NCI-H1930 (cell line): ENCODE measurements at regions not wholly inside any gene's neighbourhood (a gene's known extent, or its start where the extent isn't known, plus 50 kb on each side); places are given as distances from the start of the nearest gene placed in this dataset.
A peak's percentile ranks its signal among the peaks of the same experiment; 100 is the strongest.

Experiments used
- DNase-seq, 2 experiments: peaks; one replicate each; lab custom pipeline; 2025; lab: John Stamatoyannopoulos, UW

DNA sequence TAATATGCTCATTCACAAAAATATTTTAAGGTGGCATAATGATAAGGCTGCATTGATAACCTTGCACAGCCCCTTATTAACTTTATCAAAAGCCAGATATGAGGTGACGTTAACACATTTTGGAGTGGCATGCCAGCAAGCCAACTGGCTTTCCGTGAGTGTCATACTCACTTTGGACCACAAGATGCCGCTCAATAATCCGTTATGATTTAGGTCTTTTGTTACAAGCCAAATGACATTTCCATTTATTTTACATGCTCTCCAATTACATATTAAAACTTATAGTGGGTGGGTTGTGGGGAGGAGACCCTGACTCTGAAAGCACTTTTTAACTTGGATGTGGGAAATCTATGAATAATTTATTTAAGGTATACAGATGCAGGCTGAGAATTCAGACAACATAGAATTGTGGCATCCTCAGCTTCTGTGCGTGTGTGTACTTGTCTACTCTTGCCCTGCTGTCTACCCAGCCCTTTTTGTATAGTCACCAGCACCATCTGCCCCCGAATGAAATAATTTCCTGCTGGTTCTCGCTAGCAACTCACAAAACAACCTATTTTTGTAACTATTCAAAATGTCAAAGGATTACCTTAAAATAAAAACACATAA is 305.1 kb downstream of the PSAT1 start:
- DNase-seq = peak; percentile 15 to 47

DNA sequence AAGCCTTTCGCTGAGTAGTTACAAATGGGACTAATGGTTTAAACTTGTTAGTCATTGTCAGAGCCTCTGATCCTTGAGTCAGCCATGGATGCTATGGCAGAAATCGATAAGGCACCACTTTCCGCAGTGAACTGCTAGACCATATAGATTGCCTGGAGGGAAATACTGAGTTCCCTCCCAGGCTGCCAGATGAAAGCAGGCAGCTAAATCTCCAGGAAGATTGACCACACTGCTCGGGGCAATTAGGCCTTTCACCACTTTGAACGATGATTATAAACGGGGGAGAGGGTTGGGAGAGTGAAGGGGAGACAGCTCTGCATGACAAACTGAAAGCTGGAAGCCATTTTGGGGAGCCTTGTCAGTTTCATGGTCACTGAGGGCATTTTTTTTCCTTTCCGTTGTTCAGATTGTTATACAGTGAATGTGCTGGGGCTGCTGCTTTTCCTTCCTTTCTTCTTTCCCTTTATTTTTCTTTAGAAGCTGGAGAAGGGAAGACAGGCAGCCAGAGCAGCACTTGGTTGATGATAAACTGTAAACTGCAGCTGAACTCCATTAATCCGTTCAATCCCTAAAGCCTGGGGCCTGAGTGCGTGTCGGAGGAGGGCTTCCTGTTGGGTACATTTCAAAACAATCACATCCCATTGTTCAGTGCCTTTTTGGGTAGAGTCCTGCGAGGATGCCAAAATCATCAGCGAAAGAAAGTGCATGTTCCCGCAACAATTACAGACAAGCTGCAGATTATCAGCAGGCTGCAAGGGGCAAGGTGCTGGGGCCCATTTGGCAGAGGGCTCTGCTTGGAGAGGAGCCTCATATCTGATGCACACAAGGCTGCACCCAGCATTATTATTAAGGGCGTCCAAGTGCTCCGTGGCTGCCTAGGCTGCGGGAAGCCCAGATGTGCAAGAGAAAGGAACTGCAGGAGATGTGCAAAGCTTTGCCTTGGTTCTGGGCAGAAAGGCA is 308.4 kb downstream of the PSAT1 start:
- no peak for DNase-seq

DNA sequence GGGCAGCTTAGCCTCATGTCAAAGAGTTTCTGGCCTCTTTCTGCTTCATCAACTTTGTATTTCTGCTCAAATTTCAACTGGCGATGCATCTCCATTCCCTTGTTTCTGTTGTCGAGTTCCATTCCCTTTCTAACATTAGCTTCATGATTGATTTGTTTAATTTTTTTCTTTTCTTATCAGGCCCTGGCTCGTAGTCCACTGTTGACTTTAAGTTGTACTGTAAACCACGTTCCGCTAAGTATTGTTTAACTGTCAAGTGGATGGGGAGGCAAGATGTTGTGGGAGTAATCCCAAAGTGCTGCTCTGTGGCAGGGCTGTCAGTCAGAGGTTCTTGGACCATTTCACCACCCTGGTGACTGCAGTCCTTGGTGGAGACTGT is 309.1 kb downstream of the PSAT1 start:
- no peak for DNase-seq

DNA sequence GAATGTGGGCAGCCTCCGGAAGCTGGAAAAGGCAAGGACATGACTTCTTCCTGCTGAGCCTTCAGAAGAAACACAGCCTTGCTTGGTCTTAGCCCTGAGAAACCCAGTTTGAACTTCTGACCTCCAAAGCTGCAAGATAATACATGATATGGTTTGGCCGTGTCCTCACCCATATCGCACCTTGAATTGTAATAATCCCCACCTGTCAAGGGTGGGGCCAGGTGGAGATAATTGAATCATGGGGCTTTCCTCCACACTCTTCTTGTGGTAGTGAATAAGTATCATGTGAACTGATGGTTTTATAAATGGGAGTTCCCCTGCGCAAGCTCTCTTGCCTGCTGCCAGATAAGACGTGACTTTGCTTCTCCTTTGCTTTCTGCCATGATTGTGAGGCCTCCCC is 310.9 kb downstream of the PSAT1 start:
- DNase-seq = no peak

DNA sequence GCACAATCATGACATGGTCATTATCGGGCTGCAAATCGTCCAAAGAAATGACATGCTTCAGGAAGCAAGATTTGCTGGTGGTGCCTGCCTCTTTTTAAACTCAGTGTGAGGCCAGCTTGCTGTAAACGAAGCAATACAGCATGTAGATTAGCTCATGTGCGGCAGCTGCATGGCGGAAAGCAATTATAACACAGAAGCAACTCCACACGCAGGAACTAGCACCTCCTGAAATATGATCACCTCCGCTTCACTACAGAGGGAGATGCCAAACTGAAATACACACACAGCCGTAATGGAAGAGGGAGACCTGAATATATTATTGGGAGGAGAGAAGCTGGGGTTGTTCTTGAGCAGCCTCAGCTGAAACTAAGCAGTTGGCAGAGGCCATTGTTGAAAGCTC is 312.5 kb downstream of the PSAT1 start:
- DNase-seq = no peak

DNA sequence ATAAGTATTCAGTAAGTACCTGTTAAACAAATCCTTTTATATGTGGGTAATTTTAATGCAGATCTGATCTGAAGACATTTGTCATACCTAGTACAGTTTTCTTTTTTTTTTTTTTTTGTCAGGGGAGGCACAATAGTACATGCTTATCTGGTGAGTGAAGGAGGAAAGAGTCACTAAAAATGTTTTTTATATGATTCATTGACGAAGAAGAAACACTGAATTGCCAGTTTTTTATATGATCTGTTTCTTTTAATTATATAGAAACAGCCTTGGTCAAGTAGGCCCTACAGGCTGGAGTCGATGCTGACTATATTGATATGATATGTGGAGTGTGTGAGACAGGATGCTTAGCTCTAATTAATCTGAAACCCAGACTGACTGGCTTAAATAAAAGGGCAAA is 315.2 kb downstream of the PSAT1 start:
- no peak for DNase-seq

DNA sequence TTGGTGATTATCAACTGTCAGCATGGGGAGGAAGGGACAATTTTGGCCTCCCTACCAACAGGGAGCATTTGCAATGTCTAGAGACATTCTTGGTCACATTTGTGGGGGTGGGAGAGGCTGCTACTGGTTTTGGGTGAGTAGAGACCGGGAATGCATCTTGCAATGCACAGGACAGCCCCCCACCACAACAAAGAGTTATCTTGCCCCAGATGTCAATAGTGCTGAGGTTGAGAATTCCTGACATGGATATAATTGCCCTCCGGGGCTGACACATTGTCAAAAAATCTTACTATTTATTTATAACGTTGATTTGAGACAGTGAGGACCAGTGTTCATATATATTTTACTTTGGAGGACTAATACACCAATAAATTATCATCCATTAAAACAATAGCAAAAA is 316.1 kb downstream of the PSAT1 start:
- no peak for DNase-seq

DNA sequence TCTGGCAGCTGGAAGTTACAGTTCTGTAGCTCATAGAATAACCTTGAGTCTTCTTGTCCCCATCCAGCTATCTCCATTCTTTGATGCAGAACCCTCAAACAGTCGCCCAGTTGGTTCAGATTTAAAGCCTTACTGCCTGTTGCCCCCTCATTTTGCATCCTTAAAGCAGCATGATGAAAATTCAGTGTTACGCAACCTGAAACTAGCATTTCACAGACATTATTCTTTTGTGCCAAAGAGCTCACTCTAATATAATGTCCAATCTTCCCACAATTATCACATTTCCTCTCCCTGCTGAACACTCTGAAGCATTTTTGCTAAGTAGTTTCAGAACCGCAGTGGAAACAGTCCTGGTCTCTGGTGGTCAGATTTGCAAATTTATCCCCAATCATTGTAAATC is 318.0 kb downstream of the PSAT1 start:
- no peak for DNase-seq

DNA sequence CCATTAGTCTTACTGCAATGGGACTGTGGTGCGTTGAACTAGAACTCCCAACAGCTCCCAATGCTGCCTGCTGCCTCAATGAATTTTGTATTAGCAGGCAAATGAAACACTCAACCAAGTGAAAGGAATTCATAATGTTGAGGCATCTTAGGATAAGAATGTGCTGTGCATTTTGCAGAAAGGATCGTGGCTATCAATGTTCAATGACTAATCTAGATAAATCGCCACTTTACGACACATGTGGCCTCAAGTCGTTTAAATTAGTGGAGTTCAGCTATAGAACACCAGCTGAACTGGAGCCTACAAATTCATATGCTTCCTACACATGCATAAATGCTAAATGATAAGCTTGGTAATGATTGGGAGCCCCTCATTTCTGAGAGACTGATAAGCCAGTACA is 318.4 kb downstream of the PSAT1 start:
- DNase-seq = no peak

DNA sequence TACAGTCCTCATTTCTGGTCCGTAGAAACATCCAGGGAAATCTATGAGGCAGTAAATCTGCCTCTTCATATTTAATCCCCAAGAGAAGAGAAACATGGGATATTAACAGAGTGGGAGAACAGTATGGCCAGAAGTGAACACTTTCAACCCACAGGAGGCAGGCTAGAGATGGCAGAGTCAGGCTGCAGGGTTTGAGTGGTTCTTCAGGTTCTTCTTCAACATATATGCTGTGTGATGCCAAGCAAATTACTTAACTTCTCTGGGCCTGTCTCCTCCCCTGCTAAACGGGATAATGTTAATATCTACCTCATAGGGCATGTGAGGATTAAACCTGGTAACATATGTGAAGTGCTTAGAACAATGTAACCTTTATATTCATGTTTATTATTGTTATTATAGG is 321.8 kb downstream of the PSAT1 start:
- DNase-seq = no peak

DNA sequence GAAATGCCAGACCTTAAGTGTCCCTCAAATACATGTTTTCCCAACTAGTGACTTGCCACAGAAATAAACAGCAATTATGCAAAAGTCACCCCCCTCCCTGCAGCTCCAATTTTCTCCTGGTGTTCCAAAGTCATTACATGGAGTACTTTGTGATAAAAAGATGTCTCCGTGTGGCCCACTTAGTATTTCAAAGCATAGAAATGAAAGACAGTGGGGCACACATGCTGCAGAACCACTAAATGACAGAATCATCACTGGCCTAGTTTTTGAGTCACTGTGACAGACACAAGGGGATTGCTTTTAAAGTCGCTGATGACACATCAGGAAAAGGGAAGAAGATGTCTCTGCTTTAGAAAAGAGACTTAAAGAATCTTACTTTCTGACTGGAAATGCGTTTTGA is 323.4 kb downstream of the PSAT1 start:
- no peak for DNase-seq

DNA sequence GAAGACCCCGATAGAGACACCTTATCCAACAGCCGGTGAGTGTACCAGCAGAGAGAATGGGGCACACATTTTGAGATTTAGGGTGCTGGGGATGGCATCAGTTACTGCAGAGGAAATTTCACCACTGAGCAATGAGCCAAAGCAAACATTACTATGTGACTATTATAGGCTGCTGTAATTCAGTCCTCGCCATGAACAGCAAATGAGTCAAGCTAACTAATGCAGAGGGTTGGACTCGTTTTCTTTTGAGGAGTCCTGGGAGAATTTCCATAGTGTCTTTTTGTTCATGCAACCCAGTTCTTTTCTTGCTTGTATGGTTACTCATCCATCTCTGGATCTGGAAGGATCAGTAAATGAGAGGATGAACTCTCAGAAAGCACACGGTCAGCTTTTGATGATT is 323.8 kb downstream of the PSAT1 start:
- DNase-seq = no peak

DNA sequence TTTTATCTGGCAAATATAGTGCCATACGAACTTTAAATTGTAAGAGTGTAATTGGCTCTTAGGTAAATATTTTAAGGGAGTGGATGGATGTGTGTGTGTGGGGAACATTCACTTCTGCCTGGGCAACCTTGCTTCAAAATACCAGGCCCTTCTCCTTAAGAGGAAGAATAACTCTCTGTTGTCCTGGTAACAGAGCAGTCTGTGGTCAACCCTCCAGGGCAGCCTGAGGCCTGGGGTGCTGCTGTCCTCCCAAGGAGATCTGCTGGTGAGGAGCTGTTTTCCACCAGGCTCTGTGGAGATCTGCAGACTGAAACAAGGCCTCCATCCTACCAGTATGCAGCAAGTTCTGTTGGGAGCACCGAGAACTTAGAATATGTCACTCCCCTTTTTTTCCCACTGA is 325.2 kb downstream of the PSAT1 start:
- DNase-seq = no peak

DNA sequence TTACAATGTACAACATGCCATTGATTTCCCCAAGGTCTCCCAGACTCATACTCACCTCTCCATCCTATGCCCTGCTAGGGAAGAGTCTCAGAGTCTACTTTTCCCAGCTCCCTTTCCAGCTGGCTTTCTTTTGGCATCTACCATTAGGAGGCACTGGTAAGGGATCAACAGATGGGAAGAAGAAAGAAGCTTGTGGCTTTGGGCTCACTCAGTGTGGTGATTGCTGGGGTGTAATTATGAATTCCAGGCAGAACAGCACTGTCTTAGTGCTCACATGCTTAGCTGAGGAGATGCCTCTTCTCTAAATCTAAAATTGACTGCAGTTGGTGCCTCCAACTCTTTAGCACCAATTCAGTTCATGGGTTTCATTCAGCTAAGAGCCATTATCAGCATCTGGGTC is 330.0 kb downstream of the PSAT1 start:
- no peak for DNase-seq

DNA sequence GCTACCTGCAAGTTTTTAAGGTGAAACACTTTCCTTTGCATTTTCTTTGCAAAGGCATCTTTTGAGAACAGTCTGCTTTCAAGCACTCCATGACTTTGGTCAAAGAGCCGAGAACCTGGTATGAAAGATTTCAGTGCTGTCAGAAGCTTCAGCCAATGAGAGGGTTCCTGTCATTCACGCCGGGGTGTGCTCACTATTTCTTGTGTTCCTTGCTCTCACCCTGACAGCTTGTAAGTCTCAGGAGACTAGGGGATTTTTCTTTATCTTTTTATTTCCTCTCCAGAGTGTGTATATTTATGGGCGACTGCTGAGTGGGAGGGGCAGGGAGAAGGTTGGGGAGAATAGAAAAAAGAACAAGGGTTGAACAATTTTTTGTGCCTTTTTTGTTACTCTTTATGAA is 334.0 kb downstream of the PSAT1 start:
- no peak for DNase-seq

DNA sequence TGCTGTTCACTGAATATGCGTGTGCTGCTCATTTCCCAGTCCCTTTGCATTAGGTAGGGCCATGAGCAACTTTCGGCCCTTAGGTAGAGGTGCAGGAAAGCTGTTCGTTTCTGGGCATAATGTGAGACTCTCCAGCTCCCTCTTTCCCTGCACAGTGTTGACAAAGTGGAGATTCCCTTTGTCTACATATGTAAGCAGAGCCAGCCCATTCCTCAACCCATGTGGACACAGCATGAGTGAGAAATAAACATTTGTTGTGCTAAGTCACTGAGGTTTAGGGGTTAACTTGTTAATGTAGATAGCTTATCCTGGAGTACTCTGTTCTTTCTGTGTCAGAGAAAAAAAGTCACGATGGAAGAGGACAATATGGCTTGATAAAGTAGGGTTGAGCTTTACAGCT is 343.8 kb downstream of the PSAT1 start:
- DNase-seq = no peak

DNA sequence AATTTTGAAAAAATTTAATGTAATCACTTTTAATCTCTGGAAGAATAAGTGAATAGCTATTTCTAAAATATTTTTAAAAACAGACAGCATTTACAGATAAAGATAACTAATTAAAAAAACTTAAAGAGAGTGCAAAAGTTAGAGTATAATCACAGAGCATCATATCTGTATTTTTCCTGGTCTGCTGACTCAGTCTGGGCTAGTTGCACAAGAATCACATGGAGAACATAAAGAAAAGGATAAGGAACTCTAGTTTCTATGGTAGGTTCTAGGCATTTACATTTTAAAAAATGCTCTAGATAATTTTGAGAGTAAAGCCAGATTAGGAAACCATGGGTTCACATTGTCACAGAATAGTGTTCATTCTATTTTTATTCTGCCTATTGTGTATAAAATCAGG is 347.4 kb downstream of the PSAT1 start:
- DNase-seq = no peak

DNA sequence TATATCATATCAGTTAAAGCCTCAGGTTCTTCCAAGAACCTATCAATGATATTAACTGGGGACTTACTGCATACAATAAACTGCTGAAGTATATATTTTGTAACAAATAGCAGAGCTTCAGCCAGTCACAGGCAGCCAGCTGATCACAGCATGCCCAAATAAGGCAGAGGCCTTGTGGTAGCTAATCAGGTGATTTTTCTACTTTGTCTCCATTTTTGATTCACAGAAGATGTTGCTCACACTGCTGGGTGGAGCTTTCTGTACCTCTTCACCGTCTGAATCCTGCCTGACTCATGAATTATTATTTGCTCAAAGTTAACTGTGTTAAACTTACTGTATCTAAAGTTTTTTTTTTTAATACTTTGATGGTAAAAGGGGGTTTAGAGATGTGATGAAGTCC is 357.4 kb downstream of the PSAT1 start:
- DNase-seq = no peak

DNA sequence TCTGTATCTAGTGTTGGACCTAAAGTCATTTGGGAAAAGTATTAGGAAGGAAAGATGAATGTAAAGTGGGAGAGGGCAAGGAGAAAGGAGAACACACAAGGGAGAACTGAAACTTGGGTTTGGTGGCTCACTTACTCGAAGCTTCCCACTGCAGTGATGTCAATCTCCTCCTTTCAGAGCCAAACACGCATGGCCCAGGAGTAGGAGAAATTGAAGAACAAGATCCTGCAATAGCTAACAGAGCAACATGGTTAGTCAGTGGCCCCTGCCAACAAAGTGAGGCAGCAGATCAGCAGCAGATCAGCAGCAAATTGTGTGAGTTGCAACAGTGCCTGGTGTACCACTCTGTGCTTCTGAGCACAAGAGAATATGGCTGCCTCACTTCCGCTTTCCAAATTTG is 366.4 kb downstream of the PSAT1 start:
- DNase-seq = no peak

DNA sequence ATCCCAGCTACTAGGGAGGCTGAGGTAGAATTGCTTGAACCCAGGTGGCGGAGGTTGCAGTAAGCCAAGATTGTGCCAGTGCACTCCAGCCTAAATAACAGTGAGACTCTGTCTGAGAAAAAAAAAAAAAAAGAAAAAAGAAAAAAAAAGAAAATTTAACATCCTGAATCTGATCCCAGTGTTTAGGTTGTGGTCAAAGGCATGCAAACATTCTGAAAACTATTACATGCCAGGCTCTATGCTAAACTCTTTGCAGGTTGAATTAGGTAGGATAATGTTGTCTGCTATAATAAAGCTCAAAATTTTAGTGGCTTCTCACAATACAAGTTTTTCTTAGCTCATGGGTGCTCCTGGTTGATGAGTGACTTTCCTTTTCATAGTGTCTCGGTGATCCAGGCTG is 367.4 kb downstream of the PSAT1 start:
- DNase-seq = no peak

DNA sequence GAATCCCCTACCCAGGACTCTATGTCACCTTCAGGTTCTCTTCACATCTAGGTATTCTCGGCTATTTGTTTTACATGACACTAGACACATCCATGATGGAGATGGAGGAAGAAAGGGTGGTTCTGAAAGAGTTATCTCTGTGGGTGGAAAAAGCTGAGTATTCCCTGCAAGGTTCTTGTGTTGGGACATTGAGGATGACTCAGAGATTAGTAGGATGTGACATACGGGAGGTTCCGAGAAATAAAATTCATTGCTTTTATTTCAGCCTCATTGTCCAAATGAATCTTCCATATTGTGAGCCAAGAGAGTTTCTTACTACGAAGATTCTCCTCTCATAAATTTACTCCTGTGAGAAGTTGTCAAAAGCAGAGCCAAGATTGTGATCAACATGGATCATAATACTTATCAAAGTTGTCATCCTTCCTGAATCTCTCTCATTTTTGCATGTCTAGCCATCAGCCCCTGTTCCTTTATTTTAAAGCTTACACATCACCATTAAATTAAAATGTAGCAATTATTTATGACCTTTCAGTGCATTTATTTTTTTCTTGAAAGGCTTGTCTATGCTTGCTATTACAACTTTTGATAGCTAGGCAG is 370.0 kb downstream of the PSAT1 start:
- DNase-seq = no peak

DNA sequence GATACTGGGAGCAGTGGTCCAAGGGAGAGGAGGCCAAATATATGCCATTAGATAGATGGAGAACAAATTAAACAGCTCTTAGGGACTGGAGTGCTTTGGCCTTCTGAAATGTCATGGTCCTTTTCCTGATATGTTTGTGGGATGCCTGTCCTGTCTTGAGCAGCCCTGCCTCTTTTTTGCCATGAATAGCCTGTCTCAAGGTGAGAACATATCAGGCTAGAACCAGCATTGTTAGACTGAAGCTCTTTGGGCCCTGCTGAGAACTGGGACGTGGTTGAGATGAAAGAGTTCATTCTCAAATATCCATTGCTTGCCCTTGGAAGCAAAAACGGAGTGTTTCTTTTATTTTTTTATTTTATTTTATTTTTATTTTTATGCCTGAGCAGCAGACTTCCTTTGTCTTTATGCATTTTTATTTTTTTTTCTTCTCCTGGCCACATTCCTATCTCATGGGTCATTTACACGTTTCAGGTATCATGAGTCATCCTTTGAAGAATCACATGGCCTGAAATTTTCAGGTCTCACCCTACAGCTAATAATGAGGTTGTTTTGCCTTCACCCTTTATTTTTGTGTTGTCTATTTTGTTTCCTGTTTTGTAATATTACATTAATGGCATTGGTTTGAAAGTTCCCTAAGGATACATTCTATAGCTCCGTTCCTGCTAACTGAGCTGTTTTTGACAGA is 371.4 kb downstream of the PSAT1 start:
- DNase-seq = no peak

DNA sequence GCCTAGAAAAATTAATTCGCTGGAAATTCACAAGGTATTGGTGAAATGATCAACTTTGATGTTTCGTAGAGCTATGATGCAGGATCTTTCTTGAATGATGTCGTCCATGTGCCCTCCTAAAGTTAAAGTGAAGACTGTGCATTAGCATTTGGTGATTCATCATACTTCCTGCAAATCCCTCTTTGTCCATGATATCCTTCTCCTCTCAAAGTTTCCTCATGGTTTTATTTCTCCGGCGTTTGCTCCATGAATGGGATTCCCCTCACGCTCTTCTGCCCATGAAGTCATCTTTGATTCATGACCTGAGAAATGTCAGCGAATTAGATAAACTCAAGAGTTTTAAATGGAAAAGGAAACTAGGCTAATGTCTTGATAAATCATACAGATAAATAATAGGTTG is 372.7 kb downstream of the PSAT1 start:
- DNase-seq = no peak
